Ascending aorta (tissue), 2 donors: ENCODE measurements at regions not wholly inside any gene's neighbourhood (a gene's known extent, or its start where the extent isn't known, plus 50 kb on each side); places are given as distances from the start of the nearest gene placed in this dataset.

Experiments
- DNase-seq, 2 donors: peaks; one replicate each; pipeline ENCODE4 v3.0.0-alpha.2; 2019; ENCODE audit warnings: low spot score in 2 of 2
- H3K27ac ChIP-seq, 2 donors: fragments of 200-600 bp; sonication (generic); one replicate each; pipeline ENCODE4 v1.5.1; 2016 to 2017; ENCODE audit warnings: mild to moderate bottlenecking in 1 of 2
- H3K27me3 ChIP-seq: fragments of 200-600 bp; sonication (generic); one replicate; pipeline ENCODE4 v1.5.1; 2017
- H3K36me3 ChIP-seq, 2 donors: fragments of 200-600 bp; sonication (generic); one replicate each; pipeline ENCODE4 v1.5.1; 2016
- H3K4me1 ChIP-seq, 2 donors: fragments of 200-600 bp; sonication (generic); one replicate each; pipeline ENCODE4 v1.5.1; 2016 to 2017; ENCODE audit warnings: mild to moderate bottlenecking in 1 of 2
- H3K4me3 ChIP-seq, 2 donors: fragments of 200-600 bp; sonication (generic); one replicate each; pipeline ENCODE4 v1.5.1; 2016 to 2017; ENCODE audit warnings: mild to moderate bottlenecking in 1 of 2
- H3K9me3 ChIP-seq, 2 donors: fragments of 200-600 bp; sonication (generic); one replicate each; pipeline ENCODE4 v1.5.1; 2016
- intact Hi-C: fragments of 100-400 bp; cut with DNase I; formaldehyde crosslinking; loops from one replicate; pipeline ENCODE4 v1.15.1; 2023
- TF ChIP-seq, protein P1 (sequence below), 3 experiments: fragments of 200-600 bp in 2 of 3; fragments of 450-650 bp in 1 of 3; sonication (generic) in 2 of 3; IDR thresholded peaks; one replicate each; pipeline ENCODE4 v1.5.1; 2016 to 2019; ENCODE audit warnings: antibody characterized with exemption in 3 of 3, mild to moderate bottlenecking in 1 of 3, moderate library complexity in 1 of 3

DNA sequence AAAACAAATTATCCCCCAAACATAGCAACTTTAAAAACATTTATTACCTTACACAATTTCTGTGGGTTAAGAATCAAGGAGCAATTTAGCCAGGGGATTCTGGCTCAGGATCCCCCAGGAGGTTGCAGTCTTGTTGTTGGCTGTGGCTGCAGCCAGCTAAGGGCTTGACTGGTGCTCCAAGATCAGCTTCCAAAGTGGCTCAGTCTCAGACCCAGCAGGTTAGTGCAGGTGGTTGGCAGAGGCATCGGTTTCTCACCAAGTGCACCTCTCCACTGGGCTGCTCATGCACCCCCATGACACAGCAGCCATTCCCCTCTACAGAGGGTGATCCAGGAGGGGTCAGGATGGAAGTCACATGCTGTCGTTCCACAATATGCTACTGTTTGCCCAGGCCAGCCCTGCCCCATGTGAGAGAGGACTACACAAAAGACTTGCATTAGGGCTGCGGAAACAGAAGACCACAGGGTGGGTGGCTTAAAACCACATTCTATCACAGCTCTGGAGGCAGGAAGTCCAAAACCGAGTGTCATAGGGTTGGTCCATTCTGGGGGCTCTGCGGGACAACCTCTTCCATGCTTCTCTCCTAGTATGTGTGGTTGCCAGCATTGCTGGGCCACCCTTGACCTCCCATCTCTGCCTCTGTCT lies 125.8 kb downstream of the C6orf118 start:
- intact Hi-C loops = no loop called here

DNA sequence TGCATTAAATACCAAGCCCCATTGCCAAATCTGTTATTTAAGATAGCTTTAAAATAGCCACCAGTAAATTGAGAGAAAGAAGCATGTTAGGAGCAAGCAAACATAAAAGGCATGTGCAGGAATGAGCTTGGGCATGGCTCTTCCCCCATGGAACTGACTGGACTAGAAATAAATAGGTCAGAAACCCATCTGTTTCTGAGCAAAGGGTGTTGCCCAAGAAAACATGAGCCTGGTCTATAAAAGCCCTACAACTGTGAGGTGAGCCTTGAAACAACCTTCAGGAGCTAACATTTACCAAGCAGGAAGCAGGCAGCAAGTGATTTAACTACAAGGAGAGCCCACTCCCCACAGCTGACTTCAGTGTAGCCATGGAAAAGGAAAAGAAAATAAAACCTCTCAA lies 126.3 kb downstream of the C6orf118 start:
- H3K4me3 ChIP-seq = no peak overlapping the region
- H3K27me3 ChIP-seq = no peaks in the 10 kb centered on the region
- H3K36me3 ChIP-seq = no peaks in the 10 kb centered on the region
- H3K27ac ChIP-seq = no peak overlapping the region
- no peaks in the 10 kb centered on the region for H3K9me3 ChIP-seq
- no peak for DNase-seq
- TF ChIP-seq, protein P1, sequence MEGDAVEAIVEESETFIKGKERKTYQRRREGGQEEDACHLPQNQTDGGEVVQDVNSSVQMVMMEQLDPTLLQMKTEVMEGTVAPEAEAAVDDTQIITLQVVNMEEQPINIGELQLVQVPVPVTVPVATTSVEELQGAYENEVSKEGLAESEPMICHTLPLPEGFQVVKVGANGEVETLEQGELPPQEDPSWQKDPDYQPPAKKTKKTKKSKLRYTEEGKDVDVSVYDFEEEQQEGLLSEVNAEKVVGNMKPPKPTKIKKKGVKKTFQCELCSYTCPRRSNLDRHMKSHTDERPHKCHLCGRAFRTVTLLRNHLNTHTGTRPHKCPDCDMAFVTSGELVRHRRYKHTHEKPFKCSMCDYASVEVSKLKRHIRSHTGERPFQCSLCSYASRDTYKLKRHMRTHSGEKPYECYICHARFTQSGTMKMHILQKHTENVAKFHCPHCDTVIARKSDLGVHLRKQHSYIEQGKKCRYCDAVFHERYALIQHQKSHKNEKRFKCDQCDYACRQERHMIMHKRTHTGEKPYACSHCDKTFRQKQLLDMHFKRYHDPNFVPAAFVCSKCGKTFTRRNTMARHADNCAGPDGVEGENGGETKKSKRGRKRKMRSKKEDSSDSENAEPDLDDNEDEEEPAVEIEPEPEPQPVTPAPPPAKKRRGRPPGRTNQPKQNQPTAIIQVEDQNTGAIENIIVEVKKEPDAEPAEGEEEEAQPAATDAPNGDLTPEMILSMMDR (IDR thresholded peaks at IDR 0.05) = no peak
- intact Hi-C loops = no loop called here
- H3K4me1 ChIP-seq = no peaks in the 10 kb centered on the region

More for the DNA sequence above, 125.8 kb downstream of the C6orf118 start:
- TF ChIP-seq, protein P1 (IDR thresholded peaks at IDR 0.05) = no peak
- H3K27me3 ChIP-seq = no peaks in the 10 kb centered on the region
- no peaks in the 10 kb centered on the region for H3K4me1 ChIP-seq
- no peak overlapping the region for H3K27ac ChIP-seq
- no peaks in the 10 kb centered on the region for H3K9me3 ChIP-seq
- DNase-seq = no peak
- H3K36me3 ChIP-seq = no peaks in the 10 kb centered on the region
- H3K4me3 ChIP-seq = no peak overlapping the region

DNA sequence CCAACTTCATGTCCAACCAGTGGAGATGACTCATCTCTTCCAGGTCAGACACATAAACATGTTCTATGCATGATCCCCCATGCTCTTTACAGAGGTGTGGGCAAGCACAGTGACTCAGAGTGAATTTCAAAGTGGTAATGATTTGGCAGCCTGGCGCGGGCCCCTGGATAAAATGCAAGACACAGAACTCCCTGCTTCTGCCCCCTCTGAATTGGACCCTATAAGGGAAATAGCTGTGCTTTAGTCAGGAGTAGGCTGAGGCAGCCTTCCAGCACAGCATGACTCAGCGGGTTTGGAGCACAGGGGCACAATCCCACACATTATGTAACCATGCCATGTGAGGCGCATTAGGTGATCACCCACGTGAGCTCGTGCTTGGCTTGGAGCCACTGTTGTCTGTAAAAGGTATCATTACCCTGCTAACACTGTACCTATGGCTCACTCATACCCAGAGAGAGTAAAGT lies 127.4 kb downstream of the C6orf118 start:
- DNase-seq = no peak

DNA sequence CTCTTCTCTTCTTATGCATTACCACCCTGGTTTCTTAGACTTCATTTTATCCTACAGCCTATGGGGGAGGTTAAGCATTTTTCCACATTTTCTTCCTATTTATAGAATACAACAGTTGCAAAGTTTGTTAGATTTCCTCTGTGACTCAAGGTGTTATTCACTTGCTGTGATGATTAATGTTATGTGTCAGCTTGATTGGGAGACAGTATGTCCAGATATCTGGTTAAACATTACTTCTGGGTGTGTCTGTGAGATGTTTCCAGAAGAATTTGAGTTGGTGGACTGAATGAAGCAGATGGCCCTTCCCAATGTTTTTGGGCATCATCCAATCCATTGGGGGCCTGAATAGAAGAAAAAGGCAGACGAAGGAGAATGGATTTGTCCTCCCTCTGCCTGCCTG lies 131.3 kb downstream of the C6orf118 start:
- Histone ChIP-seq H3K9me3 (no peaks in the 10 kb centered on the region), H3K36me3 (no peaks in the 10 kb centered on the region), H3K4me3 (no peak overlapping the region), H3K27ac (no peak overlapping the region), H3K27me3 (no peaks in the 10 kb centered on the region), H3K4me1 (no peaks in the 10 kb centered on the region)
- TF ChIP-seq, protein P1 (IDR thresholded peaks at IDR 0.05) = no peak
- DNase-seq = no peak
- intact Hi-C loops = no loop called here

More for the DNA sequence above, 127.4 kb downstream of the C6orf118 start:
- no peaks in the 10 kb centered on the region for H3K36me3 ChIP-seq
- H3K4me3 ChIP-seq = no peak overlapping the region
- no peaks in the 10 kb centered on the region for H3K9me3 ChIP-seq
- no peak overlapping the region for H3K27ac ChIP-seq
- no peaks in the 10 kb centered on the region for H3K27me3 ChIP-seq
- no peaks in the 10 kb centered on the region for H3K4me1 ChIP-seq
- intact Hi-C loops = no loop called here
- TF ChIP-seq, protein P1 (IDR thresholded peaks at IDR 0.05) = no peak

DNA sequence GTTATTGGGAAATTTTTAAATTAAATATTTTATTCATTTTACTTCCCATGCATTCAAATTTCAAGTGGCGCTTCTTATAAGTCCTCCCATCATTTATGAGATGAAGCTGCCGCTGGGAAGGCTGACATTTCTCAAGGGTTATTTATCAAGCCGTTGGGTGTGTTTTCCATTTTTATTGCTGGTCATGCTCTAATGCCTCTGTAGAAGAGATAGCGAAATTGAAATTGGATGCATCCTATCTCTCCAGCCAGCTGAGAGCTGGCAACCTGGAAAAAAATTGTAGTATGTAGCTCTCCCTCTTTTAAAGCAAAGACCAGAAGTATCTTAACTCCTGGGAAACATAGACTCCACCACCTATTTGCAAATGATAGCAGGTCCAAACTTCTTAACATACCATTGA lies 135.9 kb downstream of the C6orf118 start:
- H3K4me1 ChIP-seq = no peaks in the 10 kb centered on the region
- no peak overlapping the region for H3K27ac ChIP-seq
- H3K9me3 ChIP-seq = no peaks in the 10 kb centered on the region
- intact Hi-C loops = no loop called here
- no peak for DNase-seq
- TF ChIP-seq, protein P1 (IDR thresholded peaks at IDR 0.05) = no peak
- no peak overlapping the region for H3K4me3 ChIP-seq
- no peaks in the 10 kb centered on the region for H3K27me3 ChIP-seq
- no peaks in the 10 kb centered on the region for H3K36me3 ChIP-seq

DNA sequence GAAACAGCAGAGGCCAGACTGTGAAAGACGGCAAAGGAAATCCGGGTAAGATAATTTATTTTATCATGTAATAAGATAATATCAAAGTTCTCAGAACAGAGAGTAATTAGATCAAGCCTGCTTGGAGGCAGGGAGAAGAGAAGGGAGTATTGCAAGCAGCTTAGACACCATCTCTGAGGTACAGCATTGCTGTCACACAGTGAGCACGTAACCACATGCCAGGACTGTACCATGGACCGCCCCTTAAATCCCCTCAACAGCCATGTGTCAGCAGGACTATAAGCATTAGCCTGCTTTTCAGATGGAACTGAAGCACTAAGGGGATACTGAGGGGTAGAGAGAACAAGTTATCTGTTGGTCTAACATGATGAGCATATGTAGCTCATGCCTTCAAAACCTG lies 141.5 kb downstream of the C6orf118 start:
- TF ChIP-seq, protein P1 (IDR thresholded peaks at IDR 0.05) = no peak

More for the DNA sequence above, 141.5 kb downstream of the C6orf118 start:
- no peaks in the 10 kb centered on the region for H3K4me1 ChIP-seq
- H3K27ac ChIP-seq = no peak overlapping the region
- H3K27me3 ChIP-seq = no peaks in the 10 kb centered on the region
- H3K36me3 ChIP-seq = no peaks in the 10 kb centered on the region
- H3K9me3 ChIP-seq = no peaks in the 10 kb centered on the region
- no peak for DNase-seq
- H3K4me3 ChIP-seq = no peak overlapping the region
- intact Hi-C loops = no loop called here
